A549 (cell line): ENCODE measurements at regions not wholly inside any gene's neighbourhood (a gene's known extent, or its start where the extent isn't known, plus 50 kb on each side); places are given as distances from the start of the nearest gene placed in this dataset.

Experiments
- ATAC-seq, 2 experiments: fragments of 200-7000 bp in 1 of 2; fragments of >200 bp in 1 of 2; cut with Nextera tagmentation in 1 of 2; cut with Tn5 transposase in 1 of 2; 3 replicates each; pipeline versions ENCODE4 v1.8.0 to v1.9.1; 2018 to 2020; ENCODE audit warnings: mild to moderate bottlenecking in 1 of 2, moderate library complexity in 1 of 2
- CTCF ChIA-PET: fragments of 300-600 bp; sonication (Branson Sonifier 250); formaldehyde crosslinking; extraction: SDS; loops from one replicate; lab custom pipeline; 2021; ENCODE audit warnings: antibody characterized with exemption, inconsistent platforms; lab: Yijun Ruan, JAX
- POLR2A ChIA-PET: fragments of 350-600 bp; formaldehyde crosslinking; extraction: SDS; loops from one replicate; lab custom pipeline; 2021; ENCODE audit warnings: antibody characterized with exemption, inconsistent platforms; lab: Yijun Ruan, JAX
- DNase-seq, 2 experiments: peaks; one replicate each; pipeline versions ENCODE4 v3.0.0 to v3.0.0-alpha.2; 2011 to 2016; ENCODE audit warnings: low read depth in 1 of 2, low spot score in 1 of 2
- FAIRE-seq: peaks from 2 replicates; lab custom pipeline; 2011; peaks lifted over from hg19 to GRCh38; lab: Jason Lieb, UNC
- H3K27ac ChIP-seq, 2 experiments: fragments of >200 bp; sonication (Bioruptor Twin); formaldehyde crosslinking; 3 replicates each; pipeline ENCODE4 v1.5.1; 2016 to 2017
- H3K4me1 ChIP-seq: fragments of >200 bp; sonication (Bioruptor Twin); formaldehyde crosslinking; 3 replicates; pipeline ENCODE4 v1.6.1; 2016
- H3K4me2 ChIP-seq: fragments of >200 bp; sonication (Bioruptor Twin); formaldehyde crosslinking; 3 replicates; pipeline ENCODE4 v1.6.1; 2016
- H3K4me3 ChIP-seq: fragments of >200 bp; sonication (Bioruptor Twin); formaldehyde crosslinking; 3 replicates; pipeline ENCODE4 v1.5.1; 2016
- H3K9me3 ChIP-seq: fragments of >200 bp; sonication (Bioruptor Twin); formaldehyde crosslinking; 3 replicates; pipeline ENCODE4 v1.6.1; 2016
- ATOH8 ChIP-seq: fragments of 250-450 bp; sonication (Bioruptor Pico); IDR thresholded peaks from 2 replicates; pipeline ENCODE4 v1.5.0; 2020; ENCODE audit warnings: low read depth, mild to moderate bottlenecking, moderate library complexity
- CEBPB ChIP-seq, 2 experiments: fragments of >200 bp in 1 of 2; sonication (Bioruptor Twin) in 1 of 2; formaldehyde crosslinking in 1 of 2; IDR thresholded peaks; 2 replicates each; pipeline ENCODE4 v1.6.1; 2012 to 2016
- E2F6 ChIP-seq: IDR thresholded peaks from 2 replicates; pipeline ENCODE4 v1.6.1; 2012; ENCODE audit warnings: low read depth, borderline replicate concordance
- ESRRA ChIP-seq: fragments of 150-350 bp; IDR thresholded peaks from 2 replicates; pipeline ENCODE4 v1.6.1; 2014; ENCODE audit warnings: mild to moderate bottlenecking, low read length, borderline replicate concordance
- FOSL2 ChIP-seq, 2 experiments: fragments of 450-650 bp in 1 of 2; fragments of >200 bp in 1 of 2; sonication (Bioruptor Twin) in 1 of 2; formaldehyde crosslinking; IDR thresholded peaks; 2 replicates each; pipeline versions ENCODE4 v1.5.0 to v1.6.1; 2016 to 2020; ENCODE audit warnings: mild to moderate bottlenecking in 1 of 2, moderate library complexity in 1 of 2
- GATA3 ChIP-seq: IDR thresholded peaks from 2 replicates; pipeline ENCODE4 v1.6.1; 2012; ENCODE audit warnings: borderline replicate concordance
- HDAC2 ChIP-seq: fragments of 200-600 bp; sonication (generic); IDR thresholded peaks from 2 replicates; pipeline ENCODE4 v1.6.1; 2016
- HES2 ChIP-seq: fragments of >200 bp; sonication (Bioruptor Twin); formaldehyde crosslinking; IDR thresholded peaks from 2 replicates; pipeline ENCODE4 v1.6.1; 2016
- HOXA7 ChIP-seq: fragments of 250-450 bp; sonication (Bioruptor Pico); IDR thresholded peaks from 2 replicates; pipeline ENCODE4 v1.5.0; 2020; ENCODE audit warnings: mild to moderate bottlenecking, moderate library complexity
- HOXB5 ChIP-seq: fragments of 250-450 bp; sonication (Bioruptor Pico); IDR thresholded peaks from 2 replicates; pipeline ENCODE4 v1.5.0; 2020; ENCODE audit warnings: mild to moderate bottlenecking, moderate library complexity
- JUN ChIP-seq, 2 experiments: fragments of >200 bp; sonication (Bioruptor Twin); formaldehyde crosslinking; IDR thresholded peaks; 2 replicates in 1 of 2; 3 replicates in 1 of 2; pipeline ENCODE4 v1.6.1; 2016 to 2017
- MAFK ChIP-seq: fragments of 450-650 bp; IDR thresholded peaks from 2 replicates; pipeline ENCODE4 v1.6.1; 2014; ENCODE audit not compliant: partially characterized antibody
- MAZ ChIP-seq: fragments of 150-350 bp; IDR thresholded peaks from 2 replicates; pipeline ENCODE4 v1.6.1; 2014; ENCODE audit warnings: antibody characterized with exemption, low read depth, low read length, borderline replicate concordance
- NPAS2 ChIP-seq: fragments of 250-450 bp; sonication (Bioruptor Pico); IDR thresholded peaks from 2 replicates; pipeline ENCODE4 v1.8.0; 2022; ENCODE audit warnings: mild to moderate bottlenecking, moderate library complexity, borderline replicate concordance
- NR3C1 ChIP-seq: fragments of >200 bp; sonication (Bioruptor Twin); formaldehyde crosslinking; IDR thresholded peaks from 3 replicates; pipeline ENCODE4 v1.6.1; 2017
- PHF8 ChIP-seq: fragments of 200-600 bp; sonication (generic); IDR thresholded peaks from 2 replicates; pipeline ENCODE4 v1.6.1; 2016; ENCODE audit warnings: low read depth, mild to moderate bottlenecking, antibody characterized with exemption, moderate library complexity, borderline replicate concordance
- RAD21 ChIP-seq, 2 experiments: fragments of >200 bp in 1 of 2; sonication (Bioruptor Twin) in 1 of 2; formaldehyde crosslinking in 1 of 2; IDR thresholded peaks in 1 of 2; conservative IDR thresholded peaks in 1 of 2; 2 replicates in 1 of 2; 3 replicates in 1 of 2; pipeline ENCODE4 v1.6.1; 2012 to 2018; ENCODE audit warnings: inconsistent platforms in 1 of 2
- RCOR1 ChIP-seq: fragments of 150-350 bp; IDR thresholded peaks from 2 replicates; pipeline ENCODE4 v1.6.1; 2014; ENCODE audit warnings: antibody characterized with exemption, low read length, low read depth
- REST ChIP-seq: fragments of 200-600 bp; sonication (generic); IDR thresholded peaks from 2 replicates; pipeline ENCODE4 v1.6.1; 2016; ENCODE audit warnings: antibody characterized with exemption, mild to moderate bottlenecking, moderate library complexity
- RFX5 ChIP-seq: fragments of 450-650 bp; IDR thresholded peaks from 2 replicates; pipeline ENCODE4 v1.7.1; 2014; ENCODE audit warnings: antibody characterized with exemption, mild to moderate bottlenecking, moderate library complexity
- RNF2 ChIP-seq: fragments of 200-600 bp; sonication (generic); IDR thresholded peaks from 2 replicates; pipeline ENCODE4 v1.6.1; 2016; ENCODE audit warnings: low read depth, mild to moderate bottlenecking, antibody characterized with exemption, moderate library complexity, borderline replicate concordance
- USF2 ChIP-seq: fragments of 450-650 bp; IDR thresholded peaks from 2 replicates; pipeline ENCODE4 v1.6.1; 2014; ENCODE audit warnings: antibody characterized with exemption
- WGBS: methylation state at CpG from one replicate; pipeline ENCODE4 v1.1.6; 2017; ENCODE audit errors: missing lambda C conversion rate; 5-methylcytosine and 5-hydroxymethylcytosine counted together

GRCh38 chrX:482702-483203 lies 96.0 kb upstream of the PPP2R3B start:
- H3K27ac ChIP-seq, result no peak overlapping the region
- peak; percentile 17 to 63 for DNase-seq
- no peak overlapping the region for H3K4me3 ChIP-seq
- 38% methylated on average over 23 of the region's 23 CpGs for WGBS
- H3K4me1 ChIP-seq, result 0 out of 3 replicates have a peak, but pooled peaks cover 4% of the 10 kb centered on the region
- peak; percentile 43 to 60; a peak in 5 of 6 replicates for ATAC-seq
- peak overlapping the region; percentile 40 for H3K4me2 ChIP-seq
- TF ChIP-seq CEBPB (IDR thresholded peaks at IDR 0.05), result peak; percentile 9 to 62; a peak in 1 of 4 replicates
- no peak for TF ChIP-seq HES2
- TF ChIP-seq GATA3, result no peak
- TF ChIP-seq FOSL2 (IDR thresholded peaks at IDR 0.05), result no peak
- 0 out of 2 replicates have a peak, but pooled peaks have one; percentile 24 for TF ChIP-seq FOSL2 (CRISPR knock-in tag; IDR thresholded peaks at IDR 0.05)
- TF ChIP-seq HOXB5 (CRISPR knock-in tag), result 0 out of 2 replicates have a peak, but pooled peaks have one; percentile 40
- ChIA-PET CTCF (no interaction called here), POLR2A (no interaction called here)
- peak; percentile 13 for FAIRE-seq
- no peaks in the 10 kb centered on the region for H3K9me3 ChIP-seq

GRCh38 chrX:485368-485767 lies 98.7 kb upstream of the PPP2R3B start:
- ChIA-PET CTCF (no interaction called here), POLR2A (no interaction called here)
- no peak overlapping the region for H3K27ac ChIP-seq
- ATAC-seq (no peak), DNase-seq (no peak), FAIRE-seq (no peak)
- H3K4me2 ChIP-seq, result no peak overlapping the region
- 0 out of 3 replicates have a peak, but pooled peaks cover 4% of the 10 kb centered on the region for H3K4me1 ChIP-seq
- H3K9me3 ChIP-seq, result no peaks in the 10 kb centered on the region
- H3K4me3 ChIP-seq, result no peak overlapping the region
- 60% methylated on average over 13 of the region's 13 CpGs for WGBS
- no peak for TF ChIP-seq ATOH8 (CRISPR knock-in tag)
- TF ChIP-seq GATA3, result no peak
- TF ChIP-seq NPAS2 (CRISPR knock-in tag), result no peak
- no peak for TF ChIP-seq ESRRA
- no peak for TF ChIP-seq RFX5
- no peak for TF ChIP-seq USF2
- no peak for TF ChIP-seq MAZ
- TF ChIP-seq RCOR1, result no peak
- no peak for TF ChIP-seq RAD21 (conservative IDR thresholded peaks at IDR 0.05 in 1 of 2, IDR thresholded peaks at IDR 0.05 in 1 of 2)
- no peak for TF ChIP-seq NR3C1
- no peak for TF ChIP-seq HOXA7 (CRISPR knock-in tag)
- TF ChIP-seq HDAC2, result no peak
- no peak for TF ChIP-seq RNF2
- TF ChIP-seq E2F6, result no peak
- no peak for TF ChIP-seq REST
- no peak for TF ChIP-seq MAFK
- no peak for TF ChIP-seq FOSL2 (IDR thresholded peaks at IDR 0.05)
- TF ChIP-seq FOSL2 (CRISPR knock-in tag; IDR thresholded peaks at IDR 0.05), result no peak
- no peak for TF ChIP-seq JUN (IDR thresholded peaks at IDR 0.05)
- no peak for TF ChIP-seq PHF8
